Activated CD8-positive, alpha-beta T cell treated with anti-CD3 and anti-CD28 coated beads, Interleukin-2, amount 10 ng/mL, durations not matched to agents 7 days and 5 days (primary cell): ENCODE measurements at regions not wholly inside any gene's neighbourhood (a gene's known extent, or its start where the extent isn't known, plus 50 kb on each side); places are given as distances from the start of the nearest gene placed in this dataset.

ENCODE experiments used
- ATAC-seq: fragments of 150-1000 bp; cut with Tn5 transposase; one replicate; pipeline ENCODE4 v1.10.0; 2021; ENCODE audit warnings: moderate library complexity
- CTCF ChIA-PET: fragments of 350-600 bp; sonication (Branson Sonifier 250); formaldehyde crosslinking; loops from one replicate; lab custom pipeline; 2021; ENCODE audit warnings: antibody characterized with exemption; lab: Charles Lee
- POLR2A ChIA-PET: fragments of 350-600 bp; sonication (Branson Sonifier 250); formaldehyde crosslinking; loops from one replicate; lab custom pipeline; 2021; ENCODE audit warnings: antibody characterized with exemption; lab: Charles Lee
- DNase-seq: peaks from one replicate; pipeline ENCODE4 v3.0.0-alpha.2; 2020
- H3K27ac Mint-ChIP-seq: one replicate; pipeline ENCODE4 v1.8.0; 2021; ENCODE audit warnings: mild to moderate bottlenecking, mixed read lengths
- H3K27me3 Mint-ChIP-seq: one replicate; pipeline ENCODE4 v1.8.0; 2021; ENCODE audit warnings: low read depth, mixed read lengths
- H3K36me3 Mint-ChIP-seq: one replicate; pipeline ENCODE4 v1.8.0; 2021; ENCODE audit warnings: low read depth, mixed read lengths
- H3K4me1 Mint-ChIP-seq: one replicate; pipeline ENCODE4 v1.8.0; 2021; ENCODE audit warnings: low read depth, mixed read lengths
- H3K4me3 Mint-ChIP-seq: one replicate; pipeline ENCODE4 v1.8.0; 2021; ENCODE audit warnings: mild to moderate bottlenecking, mixed read lengths
- H3K9me3 Mint-ChIP-seq: one replicate; pipeline ENCODE4 v1.8.0; 2022; ENCODE audit warnings: mixed read lengths; ENCODE audit not compliant: insufficient read depth

DNA sequence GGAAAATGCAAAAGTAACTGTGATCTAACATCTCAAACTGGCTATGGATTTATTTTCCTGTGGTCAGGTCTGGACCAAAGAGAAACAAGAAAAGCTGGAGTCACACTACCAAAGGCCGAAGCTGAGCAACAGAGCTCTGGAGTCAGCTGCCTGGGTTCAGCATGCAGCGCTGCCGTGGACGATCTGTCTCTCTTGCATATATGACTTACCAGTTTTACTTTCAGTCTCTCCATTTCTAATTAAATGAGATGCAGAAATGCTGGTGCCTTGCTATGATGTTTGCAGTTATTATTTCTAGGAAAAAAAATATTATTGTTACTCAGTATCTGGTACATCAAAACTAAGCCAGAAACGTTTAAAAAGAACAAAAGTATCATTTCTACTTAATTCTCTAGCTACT lies 813.2 kb downstream of the RNF144A start:
- peaks cover 57% of the 10 kb centered on the region for H3K4me1 Mint-ChIP-seq
- peaks cover 87% of the 10 kb centered on the region for H3K36me3 Mint-ChIP-seq
- peak; percentile 54 for DNase-seq

GRCh38 chr2:7730990-7731389 lies 813.8 kb downstream of the RNF144A start:
- POLR2A ChIA-PET = interaction anchor here (0.6 to 7.7 kb wide), 9 partner anchors 8 to 813 kb away, joined by 3 to 71 read pairs (median 4); no protein-coding TSS in a partner anchor
- no peak for DNase-seq
- H3K4me1 Mint-ChIP-seq = peaks cover 57% of the 10 kb centered on the region

More for the DNA sequence above, 813.2 kb downstream of the RNF144A start:
- Mint-ChIP-seq H3K27me3 (no peaks in the 10 kb centered on the region), H3K4me3 (peak overlapping the region; percentile 76), H3K27ac (peak overlapping the region; percentile 83), H3K9me3 (peaks cover 16% of the 10 kb centered on the region)
- ChIA-PET POLR2A (interaction anchor here (0.6 to 7.7 kb wide), 7 partner anchors 10 to 813 kb away, joined by 3 to 71 read pairs (median 4); no protein-coding TSS in a partner anchor), CTCF (interaction anchor here (0.7 to 1.7 kb wide), 7 partner anchors 10 to 303 kb away, joined by 3 to 8 read pairs (median 3); no protein-coding TSS in a partner anchor)
- ATAC-seq = no peak

DNA sequence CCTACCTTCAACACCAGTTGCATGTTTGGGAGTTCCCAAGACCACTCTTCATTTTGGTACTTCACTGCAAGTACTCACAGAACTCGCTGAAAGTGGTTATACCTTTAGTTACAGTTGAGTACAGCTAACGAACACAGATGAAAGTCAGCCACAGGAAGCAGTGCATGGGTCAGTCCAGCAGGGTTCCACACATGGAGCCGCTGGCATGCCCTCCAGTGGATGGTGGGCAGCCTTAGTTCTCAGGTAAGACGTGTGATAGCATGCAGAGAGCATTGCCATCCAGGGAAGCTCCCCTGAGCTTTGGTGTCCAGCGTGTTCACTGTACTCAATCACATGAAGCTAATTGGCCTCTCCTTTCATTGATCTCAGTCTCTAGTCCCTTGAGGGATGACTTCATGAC lies 815.3 kb downstream of the RNF144A start:
- Mint-ChIP-seq H3K27ac (peak overlapping the region; percentile 47), H3K4me3 (no peak overlapping the region), H3K9me3 (peaks cover 20% of the 10 kb centered on the region), H3K27me3 (no peaks in the 10 kb centered on the region), H3K4me1 (peaks cover 69% of the 10 kb centered on the region), H3K36me3 (peaks cover 94% of the 10 kb centered on the region)
- DNase-seq (no peak), ATAC-seq (no peak)
- POLR2A ChIA-PET = interaction anchor here (0.6 to 1.8 kb wide), 2 partner anchors 235 to 305 kb away, joined by 4 read pairs; no protein-coding TSS in a partner anchor
- CTCF ChIA-PET = no interaction called here

More at GRCh38 chr2:7730990-7731389, 813.8 kb downstream of the RNF144A start:
- H3K36me3 Mint-ChIP-seq = peaks cover 88% of the 10 kb centered on the region
- H3K9me3 Mint-ChIP-seq = peaks cover 16% of the 10 kb centered on the region
- H3K4me3 Mint-ChIP-seq = peak overlapping the region; percentile 76
- CTCF ChIA-PET = interaction anchor here (0.7 to 1.7 kb wide), 7 partner anchors 10 to 303 kb away, joined by 3 to 8 read pairs (median 3); no protein-coding TSS in a partner anchor
- H3K27ac Mint-ChIP-seq = peak overlapping the region; percentile 58
- H3K27me3 Mint-ChIP-seq = no peaks in the 10 kb centered on the region
- no peak for ATAC-seq

- ATAC-seq = no peak
- peaks cover 84% of the 10 kb centered on the region for H3K36me3 Mint-ChIP-seq
- peaks cover 49% of the 10 kb centered on the region for H3K4me1 Mint-ChIP-seq
- no peak for DNase-seq
- H3K27me3 Mint-ChIP-seq = no peaks in the 10 kb centered on the region
- H3K27ac Mint-ChIP-seq = no peak overlapping the region
- POLR2A ChIA-PET = no interaction called here
- CTCF ChIA-PET = interaction anchor here (0.9 kb wide), 1 partner anchor 13 kb away, joined by 3 read pairs; no protein-coding TSS in a partner anchor
- H3K4me3 Mint-ChIP-seq = no peak overlapping the region
- peaks cover 26% of the 10 kb centered on the region for H3K9me3 Mint-ChIP-seq
Measured at GRCh38 chr2:7736646-7737305, 819.6 kb downstream of the RNF144A start.

- ChIA-PET CTCF (interaction anchor here (3.1 kb wide), 1 partner anchor 13 kb away, joined by 16 read pairs; no protein-coding TSS in a partner anchor), POLR2A (interaction anchor here (0.9 kb wide), 1 partner anchor 563 kb away, joined by 3 read pairs; no protein-coding TSS in a partner anchor)
- Mint-ChIP-seq H3K4me3 (no peak overlapping the region), H3K27ac (no peak overlapping the region), H3K27me3 (no peaks in the 10 kb centered on the region), H3K9me3 (peaks cover 35% of the 10 kb centered on the region), H3K4me1 (peaks cover 47% of the 10 kb centered on the region), H3K36me3 (peaks cover 85% of the 10 kb centered on the region)
- ATAC-seq = no peak
- no peak for DNase-seq
Measured at GRCh38 chr2:7738596-7738995, 821.4 kb downstream of the RNF144A start.

GRCh38 chr2:7740114-7740513 lies 822.9 kb downstream of the RNF144A start:
- ATAC-seq (no peak), DNase-seq (no peak)
- H3K4me1 Mint-ChIP-seq = peaks cover 54% of the 10 kb centered on the region
- H3K4me3 Mint-ChIP-seq = no peak overlapping the region
- ChIA-PET POLR2A (interaction anchor here (0.5 to 1.6 kb wide), 6 partner anchors 9 to 313 kb away, joined by 3 to 6 read pairs (median 3); no protein-coding TSS in a partner anchor), CTCF (interaction anchor here (1.0 to 3.1 kb wide), 5 partner anchors 13 to 945 kb away, joined by 3 to 16 read pairs (median 5); no protein-coding TSS in a partner anchor)
- H3K27ac Mint-ChIP-seq = no peak overlapping the region
- H3K36me3 Mint-ChIP-seq = peaks cover 87% of the 10 kb centered on the region
- H3K9me3 Mint-ChIP-seq = peaks cover 34% of the 10 kb centered on the region
- no peaks in the 10 kb centered on the region for H3K27me3 Mint-ChIP-seq

DNA sequence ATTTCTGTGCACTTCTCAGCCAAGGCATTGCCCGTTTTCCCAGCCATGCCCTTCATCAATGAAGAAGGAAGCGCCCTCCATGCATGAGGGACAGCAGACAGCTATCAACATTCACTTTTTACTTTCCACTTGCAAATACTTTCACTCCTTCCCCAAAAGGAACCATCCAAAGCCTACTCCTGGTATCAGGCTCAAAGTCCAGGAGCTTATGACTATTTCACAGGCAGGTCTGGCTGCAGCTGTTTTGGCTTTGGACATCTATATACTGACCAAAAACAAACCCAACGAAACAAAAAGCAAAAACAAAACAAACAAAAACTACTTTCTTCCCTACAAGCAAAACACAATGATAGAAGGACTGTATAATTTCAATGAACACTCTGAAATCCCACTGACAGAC lies 825.1 kb downstream of the RNF144A start:
- POLR2A ChIA-PET = no interaction called here
- Mint-ChIP-seq H3K27ac (no peak overlapping the region), H3K36me3 (peaks cover 82% of the 10 kb centered on the region), H3K9me3 (peaks cover 42% of the 10 kb centered on the region), H3K4me3 (no peak overlapping the region), H3K27me3 (no peaks in the 10 kb centered on the region), H3K4me1 (peaks cover 57% of the 10 kb centered on the region)
- DNase-seq (no peak), ATAC-seq (no peak)
- CTCF ChIA-PET = no interaction called here

DNA sequence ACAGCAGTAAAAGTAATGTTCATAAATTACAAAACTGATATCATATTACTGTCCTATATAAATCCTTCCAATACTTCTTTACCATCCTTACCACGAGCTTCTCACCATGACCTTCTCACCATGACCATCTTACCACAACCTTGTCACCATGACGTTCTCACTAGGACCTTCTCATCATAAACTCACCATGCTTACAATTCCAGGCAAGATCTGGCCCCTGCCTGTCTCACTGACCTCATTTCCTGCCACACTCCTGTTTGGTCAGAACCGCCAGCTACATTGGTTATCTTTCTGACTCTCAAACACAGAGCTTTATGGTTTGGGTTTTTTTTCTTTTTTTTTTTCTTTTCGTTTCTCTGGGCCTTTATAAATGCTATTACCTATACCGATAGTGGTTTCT lies 827.6 kb downstream of the RNF144A start:
- ChIA-PET POLR2A (interaction anchor here (1.2 kb wide), 1 partner anchor 19 kb away, joined by 6 read pairs; no protein-coding TSS in a partner anchor), CTCF (interaction anchor here (1.2 kb wide), 1 partner anchor 20 kb away, joined by 4 read pairs; no protein-coding TSS in a partner anchor)
- ATAC-seq (peak; percentile 83), DNase-seq (peak; percentile 80)
- Mint-ChIP-seq H3K9me3 (peaks cover 34% of the 10 kb centered on the region), H3K27ac (peak overlapping the region; percentile 63), H3K36me3 (peaks cover 76% of the 10 kb centered on the region), H3K4me1 (peaks cover 56% of the 10 kb centered on the region), H3K27me3 (no peaks in the 10 kb centered on the region), H3K4me3 (peak overlapping the region; percentile 24)

DNA sequence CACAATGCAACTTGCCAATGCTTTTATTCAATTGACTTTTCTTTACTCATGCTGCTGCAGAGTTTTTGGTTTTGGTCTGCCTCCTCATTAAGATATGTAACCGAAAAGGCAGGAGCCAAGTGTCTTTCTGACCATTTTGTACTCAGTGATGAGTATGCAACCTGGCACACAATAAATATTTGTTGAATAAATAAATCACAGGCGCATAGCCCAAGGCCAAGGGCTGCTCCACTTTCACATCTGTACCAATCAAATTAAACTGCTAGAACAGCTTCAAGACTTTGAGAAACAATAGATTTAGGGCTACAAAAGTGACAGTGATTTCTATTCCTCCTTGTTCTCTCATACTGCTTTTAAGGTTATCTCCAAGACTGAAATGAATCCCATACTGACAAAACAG lies 828.2 kb downstream of the RNF144A start:
- CTCF ChIA-PET = interaction anchor here (1.2 kb wide), 1 partner anchor 20 kb away, joined by 4 read pairs; no protein-coding TSS in a partner anchor
- peaks cover 72% of the 10 kb centered on the region for H3K36me3 Mint-ChIP-seq
- DNase-seq (no peak), ATAC-seq (no peak)
- H3K27ac Mint-ChIP-seq = peak overlapping the region; percentile 53
- POLR2A ChIA-PET = interaction anchor here (1.2 kb wide), 1 partner anchor 20 kb away, joined by 6 read pairs; no protein-coding TSS in a partner anchor
- peaks cover 38% of the 10 kb centered on the region for H3K9me3 Mint-ChIP-seq
- no peaks in the 10 kb centered on the region for H3K27me3 Mint-ChIP-seq
- H3K4me1 Mint-ChIP-seq = peaks cover 52% of the 10 kb centered on the region
- H3K4me3 Mint-ChIP-seq = peak overlapping the region; percentile 4

DNA sequence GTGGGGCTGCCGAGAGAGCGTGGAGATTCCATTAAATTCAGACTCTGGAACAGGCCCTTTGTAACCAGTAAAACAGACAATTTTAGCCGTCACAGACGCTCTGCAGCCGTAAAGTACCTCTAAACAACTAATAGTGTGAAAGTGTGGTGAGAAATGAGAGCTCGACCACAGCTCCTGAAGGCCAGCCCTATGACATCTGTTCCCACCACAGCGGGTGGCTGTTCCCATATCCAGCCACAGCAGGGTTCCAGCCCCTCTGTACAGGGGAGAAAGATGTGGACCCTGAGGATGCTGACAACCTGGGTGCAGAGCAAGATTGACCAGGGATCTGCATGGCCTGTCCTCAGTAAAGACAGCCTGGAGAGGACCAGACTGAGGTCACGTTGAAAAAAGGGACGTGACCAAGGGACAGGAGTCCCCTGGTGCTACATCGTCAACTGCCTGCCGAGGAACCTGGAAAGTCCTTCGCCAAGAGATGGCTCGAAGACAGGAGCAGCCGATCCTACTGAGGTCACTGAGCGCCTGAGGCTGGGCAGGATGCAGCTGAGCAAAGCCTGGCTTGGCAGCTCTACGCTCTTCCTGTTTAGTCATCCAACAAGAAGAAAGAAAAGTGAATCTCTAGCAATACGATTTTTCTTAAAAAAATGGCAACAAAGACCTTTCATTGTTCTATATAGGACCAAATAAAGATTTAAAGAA lies 831.7 kb downstream of the RNF144A start:
- DNase-seq (peak; percentile 36), ATAC-seq (peak; percentile 42)
- CTCF ChIA-PET = interaction anchor here (0.7 to 1.4 kb wide), 2 partner anchors 12 to 77 kb away, joined by 3 read pairs; no protein-coding TSS in a partner anchor
- Mint-ChIP-seq H3K36me3 (peaks cover 61% of the 10 kb centered on the region), H3K27me3 (no peaks in the 10 kb centered on the region), H3K4me1 (peaks cover 39% of the 10 kb centered on the region), H3K9me3 (peaks cover 36% of the 10 kb centered on the region), H3K4me3 (peak overlapping the region; percentile 45), H3K27ac (peak overlapping the region; percentile 65)
- POLR2A ChIA-PET = interaction anchor here (0.7 to 1.4 kb wide), 3 partner anchors 9 to 933 kb away, joined by 3 to 4 read pairs (median 3); partner anchors contain the start of gene ID2
